GM19452 (cell line): ENCODE measurements at regions not wholly inside any gene's neighbourhood (a gene's known extent, or its start where the extent isn't known, plus 50 kb on each side); places are given as distances from the start of the nearest gene placed in this dataset.
"Not testable (repeated sequence)": the region's sequence is repeated elsewhere in the genome, so short reads cannot be mapped to it uniquely, and the experiment has no call there.

ENCODE experiments used
- ATAC-seq: cut with Tn5 transposase; IDR thresholded peaks from one replicate; pipeline ENCODE4 v1.9.1; 2021; ENCODE audit not compliant: unreplicated experiment

GRCh38 chr2:403682-404081, 115.8 kb upstream of the ALKAL2 start:
- ATAC-seq: no peak

GRCh38 chr2:402721-403120, 114.8 kb upstream of the ALKAL2 start:
- no peak for ATAC-seq

GRCh38 chr2:402206-402605, 114.3 kb upstream of the ALKAL2 start:
- ATAC-seq: no peak

- ATAC-seq: no peak
Observed at GRCh38 chr2:401019-401679, 113.3 kb upstream of the ALKAL2 start.

GRCh38 chr2:397926-398325, 110.0 kb upstream of the ALKAL2 start:
- ATAC-seq: no peak

GRCh38 chr2:397521-397920, 109.6 kb upstream of the ALKAL2 start:
- ATAC-seq: no peak

GRCh38 chr2:396903-397302, 109.0 kb upstream of the ALKAL2 start:
- no peak for ATAC-seq

GRCh38 chr2:395886-396285, 108.0 kb upstream of the ALKAL2 start:
- no peak for ATAC-seq

GRCh38 chr2:393711-394696, 106.1 kb upstream of the ALKAL2 start:
- no peak for ATAC-seq

- no peak for ATAC-seq
Observed at GRCh38 chr2:392926-393280, 105.0 kb upstream of the ALKAL2 start.

GRCh38 chr2:392181-392925, 104.5 kb upstream of the ALKAL2 start:
- ATAC-seq: no peak

GRCh38 chr2:391696-392095, 103.8 kb upstream of the ALKAL2 start:
- no peak for ATAC-seq

GRCh38 chr2:390959-391358, 103.1 kb upstream of the ALKAL2 start:
- ATAC-seq: no peak

- ATAC-seq: not testable (repeated sequence)
Observed at GRCh38 chr2:389985-390384, 102.1 kb upstream of the ALKAL2 start.

- not testable (repeated sequence) for ATAC-seq
Observed at GRCh38 chr2:388752-389151, 100.9 kb upstream of the ALKAL2 start.

GRCh38 chr2:387980-388421, 100.1 kb upstream of the ALKAL2 start:
- ATAC-seq: no peak

- no peak for ATAC-seq
Observed at GRCh38 chr2:386406-387103, 98.7 kb upstream of the ALKAL2 start.

GRCh38 chr2:385785-386184, 97.9 kb upstream of the ALKAL2 start:
- no peak for ATAC-seq

- ATAC-seq: no peak
Observed at GRCh38 chr2:385061-385460, 97.2 kb upstream of the ALKAL2 start.

GRCh38 chr2:383888-384287, 96.0 kb upstream of the ALKAL2 start:
- ATAC-seq: no peak

- ATAC-seq: no peak
Observed at GRCh38 chr2:383178-383577, 95.3 kb upstream of the ALKAL2 start.
